SK-N-MC (cell line): ENCODE measurements at regions not wholly inside any gene's neighbourhood (a gene's known extent, or its start where the extent isn't known, plus 50 kb on each side); places are given as distances from the start of the nearest gene placed in this dataset.

Experiments used
- EZH2 ChIP-seq: fragments of 200-600 bp; sonication (generic); IDR thresholded peaks from one replicate; pipeline ENCODE4 v1.6.1; 2017; ENCODE audit warnings: antibody characterized with exemption
- FOXP2 ChIP-seq: optimal IDR thresholded peaks from 2 replicates; pipeline ENCODE3; 2011; ENCODE audit warnings: mild to moderate bottlenecking, moderate library complexity; ENCODE audit not compliant: insufficient read depth; ENCODE audit errors: extremely low read length, control extremely low read depth
- POLR2AphosphoS5 ChIP-seq: IDR thresholded peaks from 2 replicates; pipeline ENCODE4 v1.6.1; 2012; ENCODE audit warnings: mild to moderate bottlenecking, low read depth, low read length, borderline replicate concordance

GRCh38 chr1:222196736-222197135 lies 351.2 kb downstream of the HHIPL2 start:
- no peak for TF ChIP-seq EZH2
- TF ChIP-seq POLR2AphosphoS5 = no peak
- no peak for TF ChIP-seq FOXP2
